K562 (cell line): ENCODE measurements at regions not wholly inside any gene's neighbourhood (a gene's known extent, or its start where the extent isn't known, plus 50 kb on each side); places are given as distances from the start of the nearest gene placed in this dataset.

ENCODE experiments used
- ARID3A ChIP-seq: IDR thresholded peaks from 2 replicates; pipeline ENCODE4 v1.6.1; 2012; ENCODE audit warnings: low read depth, low read length, improper control_type of control experiment, borderline replicate concordance
- CHD7 ChIP-seq: fragments of 200-600 bp; sonication (generic); IDR thresholded peaks from one replicate; pipeline ENCODE4 v1.6.1; 2012; ENCODE audit warnings: mild to moderate bottlenecking, low read depth, low read length, inconsistent platforms
- HNRNPUL1 ChIP-seq: fragments of 200-400 bp; formaldehyde crosslinking; IDR thresholded peaks from 2 replicates; pipeline ENCODE4 v1.6.1; 2017; ENCODE audit warnings: low read length
- SRSF1 ChIP-seq: fragments of 200-400 bp; formaldehyde crosslinking; IDR thresholded peaks from 2 replicates; pipeline ENCODE4 v1.6.1; 2017; ENCODE audit warnings: mild to moderate bottlenecking, low read depth, low read length, moderate library complexity
- TBL1XR1 ChIP-seq, 2 experiments: IDR thresholded peaks; 2 replicates each; pipeline ENCODE4 v1.6.1; 2012; ENCODE audit warnings: improper control_type of control experiment in 2 of 2, low read length in 2 of 2, mild to moderate bottlenecking in 1 of 2

GRCh38 chr7:41039386-41039953 is 663.4 kb downstream of the INHBA start (continued):
- TF ChIP-seq CHD7, result no peak
- no peak for TF ChIP-seq TBL1XR1 (IDR thresholded peaks at IDR 0.05; ENCODE audit: low read length in 2 of 2)
- TF ChIP-seq SRSF1, result no peak
- TF ChIP-seq ARID3A, result no peak
- TF ChIP-seq HNRNPUL1, result no peak
- TF ChIP-seq, all 486 proteins: peak for 0
